ENCODE measurements at regions not wholly inside any gene's neighbourhood (a gene's known extent, or its start where the extent isn't known, plus 50 kb on each side); places are given as distances from the start of the nearest gene placed in this dataset.

DNA sequence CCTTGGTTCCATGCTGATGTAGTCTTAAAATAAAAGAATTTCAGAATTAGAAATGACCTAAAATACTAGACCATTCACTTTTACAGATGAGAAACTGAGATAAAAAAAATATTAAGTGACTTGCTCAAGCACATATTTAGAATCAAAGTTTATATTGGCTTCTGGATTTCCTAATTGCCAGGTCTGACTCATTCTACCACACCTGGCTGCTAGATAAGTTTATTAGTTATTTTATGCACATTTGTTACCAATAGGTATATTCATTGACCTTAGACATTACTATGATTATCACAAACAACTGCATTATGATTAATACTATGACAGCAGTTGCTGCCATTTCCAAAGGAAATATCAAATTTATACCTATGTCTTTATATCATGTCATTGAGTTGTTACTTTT, 497.5 kb downstream of the RWDD3 start:
- H3K4me3 ChIP-seq (ENCODE audit: low read length) = no peak overlapping the region

DNA sequence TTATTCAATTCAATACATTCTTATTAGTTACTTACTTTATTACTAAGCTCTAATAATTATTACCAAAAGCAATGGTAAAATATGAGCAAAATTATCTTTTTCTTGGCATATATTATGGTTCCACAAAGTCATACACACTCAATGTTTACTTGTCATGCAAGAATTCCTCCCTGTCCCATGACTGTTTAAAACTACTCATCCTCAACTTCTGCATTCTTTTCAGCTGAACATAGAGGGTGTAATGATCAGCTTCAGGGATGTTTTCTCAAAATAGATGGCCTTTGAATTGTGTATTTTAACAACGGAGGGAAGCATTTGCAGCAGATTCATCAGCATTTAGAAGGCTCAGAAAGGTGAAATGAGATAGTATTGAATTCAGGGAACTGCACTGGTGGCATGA, 499.0 kb downstream of the RWDD3 start:
- Histone ChIP-seq H3K4me3 (ENCODE audit: low read length) (no peak overlapping the region), H3K27me3 (ENCODE audit: control insufficient read depth, insufficient read depth, low read length) (no peaks in the 10 kb centered on the region), H3K9me3 (ENCODE audit: control insufficient read depth, insufficient read depth, low read length) (no peaks in the 10 kb centered on the region), H3K36me3 (ENCODE audit: control insufficient read depth, insufficient read depth, low read length) (no peaks in the 10 kb centered on the region), H3K27ac (ENCODE audit: low read length) (no peak overlapping the region), H3K4me1 (ENCODE audit: control insufficient read depth, insufficient read depth, low read length) (no peaks in the 10 kb centered on the region)
- DNase-seq (ENCODE audit: low read depth, low spot score) = no peak
- no CpG with 5 or more reads among the region's 1 CpG for whole genome bisulfite sequencing (ENCODE audit: insufficient coverage, insufficient read length)

More for the DNA sequence above, 497.5 kb downstream of the RWDD3 start:
- H3K4me1 ChIP-seq (ENCODE audit: control insufficient read depth, insufficient read depth, low read length) = no peaks in the 10 kb centered on the region
- H3K9me3 ChIP-seq (ENCODE audit: control insufficient read depth, insufficient read depth, low read length) = no peaks in the 10 kb centered on the region
- H3K27ac ChIP-seq (ENCODE audit: low read length) = no peak overlapping the region
- no peaks in the 10 kb centered on the region for H3K27me3 ChIP-seq (ENCODE audit: control insufficient read depth, insufficient read depth, low read length)
- H3K36me3 ChIP-seq (ENCODE audit: control insufficient read depth, insufficient read depth, low read length) = no peaks in the 10 kb centered on the region
- no peak for DNase-seq (ENCODE audit: low read depth, low spot score)

DNA sequence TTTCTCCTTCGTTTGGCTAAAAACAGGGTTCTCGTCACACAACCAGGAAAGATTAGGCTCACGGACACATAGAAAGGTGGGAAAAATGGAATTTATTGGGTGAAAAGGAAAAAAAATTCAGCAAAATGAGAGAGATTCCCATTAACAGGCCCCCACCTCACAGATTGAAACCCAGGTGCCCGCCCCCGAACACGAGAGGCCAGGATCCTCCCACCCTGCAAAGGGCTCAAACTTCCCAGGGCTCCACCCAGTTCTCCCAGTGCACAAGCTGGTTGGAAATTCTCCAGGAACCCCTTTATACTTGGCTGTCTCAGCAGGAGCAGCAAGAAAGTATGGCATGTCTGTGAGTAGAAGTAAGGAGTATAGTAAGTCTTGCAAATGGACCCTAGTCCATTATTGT, 499.7 kb downstream of the RWDD3 start:
- H3K27ac ChIP-seq (ENCODE audit: low read length) = no peak overlapping the region
- DNase-seq (ENCODE audit: low read depth, low spot score) = no peak
- no peaks in the 10 kb centered on the region for H3K4me1 ChIP-seq (ENCODE audit: control insufficient read depth, insufficient read depth, low read length)
- no peaks in the 10 kb centered on the region for H3K27me3 ChIP-seq (ENCODE audit: control insufficient read depth, insufficient read depth, low read length)
- H3K36me3 ChIP-seq (ENCODE audit: control insufficient read depth, insufficient read depth, low read length) = no peaks in the 10 kb centered on the region
- no peak overlapping the region for H3K4me3 ChIP-seq (ENCODE audit: low read length)
- no CpG with 5 or more reads among the region's 6 CpGs for whole genome bisulfite sequencing (ENCODE audit: insufficient coverage, insufficient read length)
- H3K9me3 ChIP-seq (ENCODE audit: control insufficient read depth, insufficient read depth, low read length) = no peaks in the 10 kb centered on the region

GRCh38 chr1:95734560-95734959, 500.6 kb downstream of the RWDD3 start:
- WGBS (ENCODE audit: insufficient coverage, insufficient read length) = no CpG with 5 or more reads among the region's 2 CpGs
- Histone ChIP-seq H3K9me3 (ENCODE audit: control insufficient read depth, insufficient read depth, low read length) (no peaks in the 10 kb centered on the region), H3K4me3 (ENCODE audit: low read length) (no peak overlapping the region), H3K27me3 (ENCODE audit: control insufficient read depth, insufficient read depth, low read length) (no peaks in the 10 kb centered on the region), H3K27ac (ENCODE audit: low read length) (no peak overlapping the region), H3K36me3 (ENCODE audit: control insufficient read depth, insufficient read depth, low read length) (no peaks in the 10 kb centered on the region), H3K4me1 (ENCODE audit: control insufficient read depth, insufficient read depth, low read length) (no peaks in the 10 kb centered on the region)
- DNase-seq (ENCODE audit: low read depth, low spot score) = no peak

DNA sequence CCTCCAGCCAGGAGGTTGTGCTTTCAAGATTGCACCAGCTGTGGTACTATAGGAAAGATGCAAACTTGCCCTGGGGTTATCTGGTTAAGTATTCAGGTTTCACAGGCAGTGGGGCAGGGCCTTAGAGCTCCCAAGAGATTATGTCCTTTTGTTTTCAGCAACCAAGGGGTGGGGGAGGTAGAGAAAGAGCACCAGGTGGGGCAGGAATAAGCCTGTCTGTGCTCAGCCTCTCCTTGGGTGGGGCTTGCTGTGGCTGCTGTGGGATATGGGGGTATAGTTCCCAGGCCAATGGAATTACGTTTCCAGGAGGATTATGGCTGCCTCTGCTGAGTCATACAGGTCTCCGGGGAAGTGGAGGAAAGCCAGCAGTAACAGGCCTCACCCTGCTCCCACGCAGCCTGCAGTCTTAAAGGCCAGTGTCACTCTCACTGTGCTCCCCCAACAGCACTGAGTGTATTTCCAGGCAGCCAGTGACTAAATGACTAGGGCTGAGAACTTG, 508.6 kb downstream of the RWDD3 start:
- H3K27me3 ChIP-seq (ENCODE audit: control insufficient read depth, insufficient read depth, low read length) = no peaks in the 10 kb centered on the region
- no peaks in the 10 kb centered on the region for H3K4me1 ChIP-seq (ENCODE audit: control insufficient read depth, insufficient read depth, low read length)
- no peaks in the 10 kb centered on the region for H3K36me3 ChIP-seq (ENCODE audit: control insufficient read depth, insufficient read depth, low read length)
- DNase-seq (ENCODE audit: low read depth, low spot score) = no peak
- H3K4me3 ChIP-seq (ENCODE audit: low read length) = no peak overlapping the region
- no peak overlapping the region for H3K27ac ChIP-seq (ENCODE audit: low read length)
- H3K9me3 ChIP-seq (ENCODE audit: control insufficient read depth, insufficient read depth, low read length) = no peaks in the 10 kb centered on the region
- WGBS (ENCODE audit: insufficient coverage, insufficient read length) = no CpG with 5 or more reads among the region's 3 CpGs

DNA sequence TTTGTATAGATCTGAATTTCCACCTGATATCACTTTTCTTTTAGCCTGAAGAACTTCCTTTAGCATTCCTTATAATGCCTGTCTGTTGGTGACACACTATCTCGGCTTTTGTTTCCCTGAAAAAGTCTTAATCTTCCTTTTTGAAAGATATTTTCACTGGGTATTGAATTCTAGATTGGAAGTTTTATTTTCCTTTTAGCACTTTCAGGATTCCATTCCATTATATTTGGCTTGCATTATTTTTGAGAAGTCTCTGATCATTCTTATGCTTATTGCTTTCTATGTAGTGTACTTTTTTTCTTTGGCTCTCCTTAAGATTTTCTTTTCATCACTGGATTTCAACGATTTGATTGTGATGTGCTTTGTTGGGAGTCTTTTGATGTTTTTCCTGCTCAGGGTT, 510.7 kb downstream of the RWDD3 start:
- Histone ChIP-seq H3K4me3 (ENCODE audit: low read length) (no peak overlapping the region), H3K27ac (ENCODE audit: low read length) (no peak overlapping the region), H3K36me3 (ENCODE audit: control insufficient read depth, insufficient read depth, low read length) (no peaks in the 10 kb centered on the region), H3K4me1 (ENCODE audit: control insufficient read depth, insufficient read depth, low read length) (no peaks in the 10 kb centered on the region), H3K27me3 (ENCODE audit: control insufficient read depth, insufficient read depth, low read length) (no peaks in the 10 kb centered on the region), H3K9me3 (ENCODE audit: control insufficient read depth, insufficient read depth, low read length) (no peaks in the 10 kb centered on the region)
- no CpG with 5 or more reads among the region's 2 CpGs for WGBS (ENCODE audit: insufficient coverage, insufficient read length)
- no peak for DNase-seq (ENCODE audit: low read depth, low spot score)

DNA sequence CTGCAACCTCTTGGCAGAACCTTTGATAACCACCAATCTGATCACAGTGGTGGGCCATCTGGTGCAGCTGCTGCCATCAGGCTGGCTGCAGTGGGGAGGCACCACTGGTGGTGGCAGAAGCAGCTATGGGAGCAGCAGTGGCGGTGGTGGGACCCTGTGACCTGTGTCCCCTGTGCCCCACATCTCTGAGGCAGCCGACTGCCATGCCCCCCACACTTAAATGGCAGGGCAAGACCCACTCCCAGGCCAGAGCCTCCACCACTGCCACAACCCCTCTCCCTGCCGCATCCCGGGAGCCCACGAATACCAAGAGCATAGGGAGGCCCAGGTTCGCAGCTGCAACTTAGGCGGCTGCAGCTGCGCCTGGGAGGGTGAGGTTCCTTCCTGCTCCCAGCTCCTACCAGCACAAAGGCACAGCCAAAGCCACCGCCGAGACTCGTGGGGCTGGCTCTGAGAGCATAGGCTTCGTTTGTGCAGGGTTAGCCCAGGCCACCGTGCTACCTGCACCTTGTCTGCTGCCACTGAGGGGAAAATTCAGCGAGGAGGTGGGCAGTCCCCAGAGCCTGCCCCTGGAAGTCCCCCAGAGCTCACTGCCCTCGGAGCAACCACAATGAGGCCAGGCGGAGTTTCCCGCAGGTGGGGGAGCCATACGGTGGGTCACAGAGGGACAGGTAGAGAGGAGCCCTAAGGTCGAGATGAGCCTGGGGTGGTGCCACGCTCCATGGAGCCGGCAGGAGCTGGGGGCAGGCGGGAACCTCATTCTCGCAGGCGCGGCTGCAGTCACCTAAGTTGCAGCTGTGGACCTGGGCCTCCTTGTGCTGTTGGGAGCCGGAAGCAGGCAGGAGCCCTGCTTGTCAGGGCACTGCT, 518.7 kb downstream of the RWDD3 start:
- Histone ChIP-seq H3K4me3 (ENCODE audit: low read length) (no peak overlapping the region), H3K36me3 (ENCODE audit: control insufficient read depth, insufficient read depth, low read length) (no peaks in the 10 kb centered on the region; the same call in 1 of the 2 replicates), H3K9me3 (ENCODE audit: control insufficient read depth, insufficient read depth, low read length) (no peaks in the 10 kb centered on the region; the same call in 1 of the 2 replicates), H3K4me1 (ENCODE audit: control insufficient read depth, insufficient read depth, low read length) (no peaks in the 10 kb centered on the region), H3K27ac (ENCODE audit: low read length) (no peak overlapping the region), H3K27me3 (ENCODE audit: control insufficient read depth, insufficient read depth, low read length) (no peaks in the 10 kb centered on the region)
- WGBS (ENCODE audit: insufficient coverage, insufficient read length) = no CpG with 5 or more reads among the region's 26 CpGs
- no peak for DNase-seq (ENCODE audit: low read depth, low spot score)

- no peak overlapping the region for H3K4me3 ChIP-seq (ENCODE audit: low read length)
- no peaks in the 10 kb centered on the region; the same call in 1 of the 2 replicates for H3K36me3 ChIP-seq (ENCODE audit: control insufficient read depth, insufficient read depth, low read length)
- WGBS (ENCODE audit: insufficient coverage, insufficient read length) = no CpG with 5 or more reads among the region's 12 CpGs
- H3K27ac ChIP-seq (ENCODE audit: low read length) = no peak overlapping the region
- no peaks in the 10 kb centered on the region for H3K27me3 ChIP-seq (ENCODE audit: control insufficient read depth, insufficient read depth, low read length)
- H3K4me1 ChIP-seq (ENCODE audit: control insufficient read depth, insufficient read depth, low read length) = no peaks in the 10 kb centered on the region
- no peak for DNase-seq (ENCODE audit: low read depth, low spot score)
- no peaks in the 10 kb centered on the region; the same call in 1 of the 2 replicates for H3K9me3 ChIP-seq (ENCODE audit: control insufficient read depth, insufficient read depth, low read length)
Measured at GRCh38 chr1:95753382-95754016, 519.5 kb downstream of the RWDD3 start.

GRCh38 chr1:95754412-95754811, 520.4 kb downstream of the RWDD3 start:
- no peak overlapping the region for H3K27ac ChIP-seq (ENCODE audit: low read length)
- no peaks in the 10 kb centered on the region for H3K4me1 ChIP-seq (ENCODE audit: control insufficient read depth, insufficient read depth, low read length)
- WGBS (ENCODE audit: insufficient coverage, insufficient read length) = no CpG with 5 or more reads among the region's 6 CpGs
- no peaks in the 10 kb centered on the region; the same call in 1 of the 2 replicates for H3K36me3 ChIP-seq (ENCODE audit: control insufficient read depth, insufficient read depth, low read length)
- DNase-seq (ENCODE audit: low read depth, low spot score) = no peak
- H3K27me3 ChIP-seq (ENCODE audit: control insufficient read depth, insufficient read depth, low read length) = no peaks in the 10 kb centered on the region
- no peaks in the 10 kb centered on the region; the same call in 1 of the 2 replicates for H3K9me3 ChIP-seq (ENCODE audit: control insufficient read depth, insufficient read depth, low read length)
- H3K4me3 ChIP-seq (ENCODE audit: low read length) = no peak overlapping the region

GRCh38 chr1:95766036-95766435, 532.0 kb downstream of the RWDD3 start:
- Histone ChIP-seq H3K36me3 (ENCODE audit: control insufficient read depth, insufficient read depth, low read length) (no peaks in the 10 kb centered on the region), H3K27me3 (ENCODE audit: control insufficient read depth, insufficient read depth, low read length) (no peaks in the 10 kb centered on the region), H3K4me1 (ENCODE audit: control insufficient read depth, insufficient read depth, low read length) (no peaks in the 10 kb centered on the region), H3K4me3 (ENCODE audit: low read length) (no peak overlapping the region), H3K9me3 (ENCODE audit: control insufficient read depth, insufficient read depth, low read length) (no peaks in the 10 kb centered on the region), H3K27ac (ENCODE audit: low read length) (no peak overlapping the region)
- no CpG with 5 or more reads among the region's 1 CpG for WGBS (ENCODE audit: insufficient coverage, insufficient read length)
- no peak for DNase-seq (ENCODE audit: low read depth, low spot score)

All from iPS DF 6.9 (cell line).